SU-DHL-6 (cell line): ENCODE measurements at regions not wholly inside any gene's neighbourhood (a gene's known extent, or its start where the extent isn't known, plus 50 kb on each side); places are given as distances from the start of the nearest gene placed in this dataset.

Experiments
- H2AFZ ChIP-seq: fragments of 200-600 bp; sonication (generic); 2 replicates; pipeline ENCODE4 v1.6.1; 2014; ENCODE audit warnings: low read depth, mild to moderate bottlenecking, moderate library complexity, mixed read lengths, antibody characterized with exemption, low read length; ENCODE audit not compliant: severe bottlenecking
- H3F3A ChIP-seq: fragments of 200-600 bp; shearing (Covaris generic); 2 replicates; pipeline ENCODE4 v1.6.0; 2016; ENCODE audit warnings: antibody characterized with exemption, mild to moderate bottlenecking; ENCODE audit not compliant: insufficient read depth
- H3K27ac ChIP-seq: fragments of 200-600 bp; sonication (generic); 2 replicates; pipeline ENCODE4 v1.5.1; 2016; ENCODE audit warnings: low read depth, mild to moderate bottlenecking, low read length, moderate library complexity, mixed read lengths
- H3K27me3 ChIP-seq: fragments of 200-600 bp; sonication (generic), shearing (Covaris generic); 2 replicates; pipeline ENCODE4 v1.6.0; 2014; ENCODE audit warnings: mild to moderate bottlenecking, low read length
- H3K36me3 ChIP-seq: fragments of 200-600 bp; sonication (generic); 2 replicates; pipeline ENCODE4 v1.6.1; 2014; ENCODE audit warnings: mild to moderate bottlenecking, low read length, mixed read lengths
- H3K4me2 ChIP-seq: fragments of 300-600, 200-600 bp; shearing (Covaris generic), sonication (generic); 2 replicates; pipeline ENCODE4 v1.6.0; 2014; ENCODE audit warnings: low read length, low read depth, mild to moderate bottlenecking; ENCODE audit not compliant: poor library complexity, severe bottlenecking
- H3K4me3 ChIP-seq: fragments of 200-600 bp; sonication (generic); 2 replicates; pipeline ENCODE4 v1.5.1; 2014; ENCODE audit warnings: antibody characterized with exemption, low read length, mild to moderate bottlenecking, mixed read lengths; ENCODE audit not compliant: insufficient read depth, poor library complexity, severe bottlenecking
- H3K79me2 ChIP-seq: fragments of 200-600 bp; sonication (generic); 2 replicates; pipeline ENCODE4 v1.6.1; 2014; ENCODE audit warnings: mild to moderate bottlenecking, low read length, moderate library complexity; ENCODE audit not compliant: insufficient read depth
- H3K9ac ChIP-seq: fragments of 200-600 bp; sonication (generic); 2 replicates; pipeline ENCODE4 v1.7.0; 2014; ENCODE audit warnings: mild to moderate bottlenecking, low read length
- H3K9me2 ChIP-seq: fragments of 200-600 bp; sonication (generic); replicated peaks from 2 replicates; pipeline ENCODE4 v1.6.1; 2014; ENCODE audit warnings: low read length; ENCODE audit not compliant: insufficient read depth
- H3K9me3 ChIP-seq: fragments of 200-600 bp; sonication (generic); 2 replicates; pipeline ENCODE4 v1.6.1; 2014; ENCODE audit warnings: low read length, mixed read lengths; ENCODE audit not compliant: insufficient read depth
- H4K20me1 ChIP-seq: fragments of 200-600 bp; sonication (generic); 2 replicates; pipeline ENCODE4 v1.6.1; 2014; ENCODE audit warnings: low read depth, mild to moderate bottlenecking, antibody characterized with exemption, low read length, moderate library complexity, mixed read lengths
- EZH2phosphoT487 ChIP-seq: fragments of 200-600 bp; sonication (generic), shearing (Covaris generic); conservative IDR thresholded peaks from 2 replicates; pipeline ENCODE4 v1.6.1; 2018; ENCODE audit warnings: mild to moderate bottlenecking, antibody characterized with exemption, low read length, moderate library complexity, mixed read lengths
- TF ChIP-seq, protein P1 (sequence below): fragments of 200-600 bp; sonication (generic); IDR thresholded peaks from one replicate; pipeline ENCODE4 v1.5.1; 2017; ENCODE audit warnings: antibody characterized with exemption, mild to moderate bottlenecking, low read length, moderate library complexity; ENCODE audit not compliant: insufficient read depth, poor library complexity, severe bottlenecking

DNA sequence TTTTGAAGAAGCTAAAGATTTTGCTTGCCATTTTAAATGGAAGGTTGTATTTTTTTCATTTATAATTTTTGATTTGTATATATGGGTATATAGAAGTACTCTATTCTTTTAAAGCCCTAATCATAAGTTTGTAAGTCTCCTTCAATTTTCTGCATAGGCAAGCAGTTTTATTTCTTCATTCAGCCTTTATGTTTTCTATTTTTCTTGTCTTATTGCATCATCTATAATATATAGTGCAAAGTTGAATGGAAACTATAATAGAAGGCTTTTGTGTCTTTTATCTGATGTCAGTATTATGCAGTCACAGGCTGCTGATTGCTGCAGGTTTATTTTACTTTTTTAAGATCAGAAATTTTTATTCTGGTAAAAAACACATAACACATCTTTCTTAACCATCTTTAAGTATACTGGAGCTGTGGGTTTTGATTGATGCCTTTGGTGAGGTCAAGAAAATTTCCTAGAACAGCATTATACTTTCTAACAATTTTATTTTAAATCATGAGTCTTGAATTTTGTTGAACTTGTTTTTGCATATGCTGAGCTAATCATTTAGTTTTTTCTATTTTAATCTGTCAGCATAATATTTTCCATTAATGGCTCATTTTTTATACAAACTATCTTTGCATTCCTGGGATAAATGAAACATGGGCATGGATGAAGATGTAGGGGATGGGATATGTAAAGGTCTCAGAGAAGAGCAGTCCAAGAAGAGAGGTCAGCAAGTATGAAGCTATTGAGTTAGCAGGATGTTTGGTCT is 366.7 kb upstream of the MAP3K7 start:
- Histone ChIP-seq H2AFZ (no peak overlapping the region), H3K9me2 (no peaks in the 10 kb centered on the region), H3K9me3 (no peaks in the 10 kb centered on the region), H3K36me3 (no peaks in the 10 kb centered on the region), H3K4me2 (no peak overlapping the region), H3F3A (no peaks in the 10 kb centered on the region), H3K27ac (no peak overlapping the region), H3K4me3 (no peak overlapping the region), H3K9ac (no peak overlapping the region), H3K79me2 (no peaks in the 10 kb centered on the region), H3K27me3 (no peaks in the 10 kb centered on the region), H4K20me1 (no peaks in the 10 kb centered on the region; the same call in 1 of the 2 replicates)
- no peak for TF ChIP-seq EZH2phosphoT487
- TF ChIP-seq, protein P1, sequence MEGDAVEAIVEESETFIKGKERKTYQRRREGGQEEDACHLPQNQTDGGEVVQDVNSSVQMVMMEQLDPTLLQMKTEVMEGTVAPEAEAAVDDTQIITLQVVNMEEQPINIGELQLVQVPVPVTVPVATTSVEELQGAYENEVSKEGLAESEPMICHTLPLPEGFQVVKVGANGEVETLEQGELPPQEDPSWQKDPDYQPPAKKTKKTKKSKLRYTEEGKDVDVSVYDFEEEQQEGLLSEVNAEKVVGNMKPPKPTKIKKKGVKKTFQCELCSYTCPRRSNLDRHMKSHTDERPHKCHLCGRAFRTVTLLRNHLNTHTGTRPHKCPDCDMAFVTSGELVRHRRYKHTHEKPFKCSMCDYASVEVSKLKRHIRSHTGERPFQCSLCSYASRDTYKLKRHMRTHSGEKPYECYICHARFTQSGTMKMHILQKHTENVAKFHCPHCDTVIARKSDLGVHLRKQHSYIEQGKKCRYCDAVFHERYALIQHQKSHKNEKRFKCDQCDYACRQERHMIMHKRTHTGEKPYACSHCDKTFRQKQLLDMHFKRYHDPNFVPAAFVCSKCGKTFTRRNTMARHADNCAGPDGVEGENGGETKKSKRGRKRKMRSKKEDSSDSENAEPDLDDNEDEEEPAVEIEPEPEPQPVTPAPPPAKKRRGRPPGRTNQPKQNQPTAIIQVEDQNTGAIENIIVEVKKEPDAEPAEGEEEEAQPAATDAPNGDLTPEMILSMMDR: no peak

DNA sequence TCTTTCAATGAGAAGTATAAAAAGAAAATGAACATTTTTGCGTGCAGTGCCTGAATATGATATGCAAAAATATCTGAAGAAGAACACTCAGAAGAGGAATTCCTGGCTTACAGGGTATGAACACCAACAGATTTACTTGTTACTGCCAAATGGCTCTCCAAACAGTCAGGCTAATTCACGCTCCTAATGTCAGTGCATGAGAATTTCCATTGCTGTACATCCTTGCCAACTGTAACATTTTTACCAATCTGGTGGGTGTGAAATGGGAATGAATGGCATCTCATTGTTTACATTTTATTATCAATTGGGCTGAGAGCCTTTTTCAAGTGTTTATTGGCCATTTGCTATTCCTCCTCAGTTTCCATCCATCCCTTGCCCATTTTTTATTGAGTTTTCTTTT is 365.3 kb upstream of the MAP3K7 start:
- no peaks in the 10 kb centered on the region; the same call in 1 of the 2 replicates for H4K20me1 ChIP-seq
- no peak overlapping the region for H3K4me3 ChIP-seq
- no peak overlapping the region for H3K9ac ChIP-seq
- no peaks in the 10 kb centered on the region for H3K9me3 ChIP-seq
- H3K36me3 ChIP-seq: no peaks in the 10 kb centered on the region
- H3F3A ChIP-seq: no peaks in the 10 kb centered on the region
- no peak overlapping the region for H2AFZ ChIP-seq
- no peaks in the 10 kb centered on the region for H3K9me2 ChIP-seq
- no peak overlapping the region for H3K27ac ChIP-seq
- H3K79me2 ChIP-seq: no peaks in the 10 kb centered on the region
- H3K4me2 ChIP-seq: no peak overlapping the region
- H3K27me3 ChIP-seq: no peaks in the 10 kb centered on the region
- no peak for TF ChIP-seq EZH2phosphoT487
- TF ChIP-seq, protein P1: no peak

DNA sequence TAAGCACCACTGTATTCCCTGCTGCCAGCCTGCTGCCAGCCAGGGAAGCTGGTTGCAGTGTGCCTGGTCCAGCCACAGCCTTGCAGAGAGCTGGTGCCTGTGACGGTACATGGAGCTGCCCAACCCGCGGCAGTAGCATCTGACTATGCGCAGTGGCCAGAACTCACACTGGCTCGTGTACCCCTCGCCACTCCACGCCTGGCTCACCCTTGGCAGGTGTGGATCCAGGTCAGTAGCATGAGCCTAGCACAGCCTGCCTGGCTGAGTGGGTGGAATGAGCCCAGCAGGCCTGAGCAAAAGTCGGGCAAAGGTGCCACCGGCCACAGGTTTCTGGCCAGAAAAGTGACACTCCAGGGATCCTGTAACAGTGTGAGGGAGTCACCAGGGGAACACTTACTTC is 361.7 kb upstream of the MAP3K7 start:
- H3K9ac ChIP-seq: no peak overlapping the region
- H3F3A ChIP-seq: no peaks in the 10 kb centered on the region
- H2AFZ ChIP-seq: no peak overlapping the region
- no peaks in the 10 kb centered on the region for H3K36me3 ChIP-seq
- no peak overlapping the region for H3K4me2 ChIP-seq
- no peak overlapping the region for H3K27ac ChIP-seq
- TF ChIP-seq, protein P1: no peak
- no peak for TF ChIP-seq EZH2phosphoT487
- H3K4me3 ChIP-seq: no peak overlapping the region
- no peaks in the 10 kb centered on the region for H3K79me2 ChIP-seq
- H3K9me2 ChIP-seq: no peaks in the 10 kb centered on the region
- no peaks in the 10 kb centered on the region for H3K9me3 ChIP-seq
- H4K20me1 ChIP-seq: no peaks in the 10 kb centered on the region; the same call in 1 of the 2 replicates
- H3K27me3 ChIP-seq: no peaks in the 10 kb centered on the region
